ENCODE measurements at regions not wholly inside any gene's neighbourhood (a gene's known extent, or its start where the extent isn't known, plus 50 kb on each side); places are given as distances from the start of the nearest gene placed in this dataset.

DNA sequence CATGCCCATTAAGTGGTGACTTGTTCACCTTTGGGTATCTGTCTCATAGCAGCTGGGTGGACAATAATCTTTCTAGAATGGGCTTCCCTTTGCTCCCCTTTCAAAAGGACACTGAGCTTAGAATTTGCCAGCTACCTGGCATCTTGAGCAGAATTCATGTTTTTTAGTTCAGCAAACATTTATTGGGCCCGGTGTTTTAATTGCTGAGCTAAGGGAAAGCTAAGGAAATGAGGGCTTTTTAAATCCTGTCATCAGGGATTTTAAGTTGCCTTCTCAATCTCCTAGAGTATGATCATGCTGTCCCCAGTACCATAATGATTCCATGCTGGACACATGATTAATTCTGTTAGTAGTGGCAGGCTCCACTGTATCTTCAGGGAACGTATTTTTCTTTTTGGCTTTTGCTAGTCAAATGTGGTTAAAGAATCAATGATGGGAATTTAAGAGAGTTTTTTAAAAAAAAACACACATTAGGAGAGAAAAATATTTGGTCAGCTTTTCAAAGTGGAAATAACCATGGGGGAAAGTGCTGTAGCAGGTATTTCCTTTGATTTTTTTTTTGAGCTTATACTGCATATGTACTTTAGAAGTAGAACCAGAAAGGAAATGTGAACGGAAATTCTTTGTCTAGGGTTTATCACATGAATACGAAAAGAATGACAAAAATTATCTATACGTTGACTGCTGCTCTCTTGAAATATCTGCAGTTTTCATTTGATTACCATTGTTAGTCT lies 208.9 kb downstream of the CLCN4 start:
- Histone ChIP-seq H3K4me1 (replicated peaks) (no peaks in the 10 kb centered on the region), H3K27ac (no peak overlapping the region), H3K36me3 (no peaks in the 10 kb centered on the region), H3K4me3 (no peak overlapping the region), H3K9me3 (no peaks in the 10 kb centered on the region), H3K27me3 (replicated peaks; ENCODE audit: insufficient read depth) (no peaks in the 10 kb centered on the region)
- TF ChIP-seq POLR2AphosphoS5 (IDR thresholded peaks at IDR 0.05) (no peak), POLR2A (IDR thresholded peaks at IDR 0.05) (no peak)
- TF ChIP-seq, protein P1, sequence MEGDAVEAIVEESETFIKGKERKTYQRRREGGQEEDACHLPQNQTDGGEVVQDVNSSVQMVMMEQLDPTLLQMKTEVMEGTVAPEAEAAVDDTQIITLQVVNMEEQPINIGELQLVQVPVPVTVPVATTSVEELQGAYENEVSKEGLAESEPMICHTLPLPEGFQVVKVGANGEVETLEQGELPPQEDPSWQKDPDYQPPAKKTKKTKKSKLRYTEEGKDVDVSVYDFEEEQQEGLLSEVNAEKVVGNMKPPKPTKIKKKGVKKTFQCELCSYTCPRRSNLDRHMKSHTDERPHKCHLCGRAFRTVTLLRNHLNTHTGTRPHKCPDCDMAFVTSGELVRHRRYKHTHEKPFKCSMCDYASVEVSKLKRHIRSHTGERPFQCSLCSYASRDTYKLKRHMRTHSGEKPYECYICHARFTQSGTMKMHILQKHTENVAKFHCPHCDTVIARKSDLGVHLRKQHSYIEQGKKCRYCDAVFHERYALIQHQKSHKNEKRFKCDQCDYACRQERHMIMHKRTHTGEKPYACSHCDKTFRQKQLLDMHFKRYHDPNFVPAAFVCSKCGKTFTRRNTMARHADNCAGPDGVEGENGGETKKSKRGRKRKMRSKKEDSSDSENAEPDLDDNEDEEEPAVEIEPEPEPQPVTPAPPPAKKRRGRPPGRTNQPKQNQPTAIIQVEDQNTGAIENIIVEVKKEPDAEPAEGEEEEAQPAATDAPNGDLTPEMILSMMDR (IDR thresholded peaks at IDR 0.05) = no peak
- DNase-seq (ENCODE audit: low spot score) = no peak
- intact Hi-C loops (cut with DNase I) = no loop called here
- 76% methylated on average over 5 of the region's 5 CpGs for WGBS

DNA sequence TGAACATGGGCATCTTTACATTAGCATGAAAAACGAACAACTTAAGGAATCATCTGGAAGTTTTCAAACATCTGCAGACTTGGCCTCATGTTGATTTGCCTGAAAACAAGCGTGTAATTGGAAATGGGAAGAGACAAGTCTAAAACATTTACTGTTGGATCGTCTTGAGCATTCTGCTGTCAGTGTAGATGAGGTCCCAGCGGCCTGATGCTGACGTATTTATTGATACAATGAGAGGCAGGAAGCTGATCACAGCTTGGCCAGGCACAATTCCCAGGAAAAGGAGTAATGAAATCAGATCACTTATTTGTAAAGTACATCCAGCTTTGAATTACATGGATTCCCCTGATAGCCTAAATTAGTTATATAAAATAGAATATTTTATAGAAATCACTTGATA lies 210.6 kb downstream of the CLCN4 start:
- no peaks in the 10 kb centered on the region for H3K9me3 ChIP-seq
- no peak for DNase-seq (ENCODE audit: low spot score)
- no peaks in the 10 kb centered on the region for H3K4me1 ChIP-seq (replicated peaks)
- 86% methylated on average over 5 of the region's 5 CpGs for WGBS
- H3K27ac ChIP-seq = no peak overlapping the region
- intact Hi-C loops (cut with DNase I) = no loop called here
- no peak overlapping the region for H3K4me3 ChIP-seq
- H3K27me3 ChIP-seq (replicated peaks; ENCODE audit: insufficient read depth) = no peaks in the 10 kb centered on the region
- TF ChIP-seq POLR2AphosphoS5 (IDR thresholded peaks at IDR 0.05) = no peak
- TF ChIP-seq POLR2A (IDR thresholded peaks at IDR 0.05) = no peak
- TF ChIP-seq, protein P1 (IDR thresholded peaks at IDR 0.05) = no peak
- no peaks in the 10 kb centered on the region for H3K36me3 ChIP-seq

DNA sequence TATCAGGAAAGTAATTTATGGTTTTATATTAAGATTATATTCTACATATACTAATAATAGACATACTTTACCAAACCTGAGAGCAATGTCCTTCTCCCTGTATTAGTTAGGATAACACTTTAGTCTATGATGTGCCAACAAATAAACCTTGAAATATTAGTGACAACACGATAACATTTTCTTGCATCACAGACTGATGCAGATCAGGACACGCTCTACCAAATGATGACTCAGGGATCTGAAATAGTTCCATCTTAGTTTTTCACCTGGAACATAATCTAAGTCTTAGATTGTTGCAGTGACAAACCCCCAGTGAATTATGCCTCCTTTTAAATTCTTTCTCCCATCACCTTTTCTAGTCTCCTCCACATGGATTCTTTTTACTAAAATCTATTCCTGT lies 214.2 kb downstream of the CLCN4 start:
- no peak overlapping the region for H3K4me3 ChIP-seq
- 79% methylated on average over 2 of the region's 2 CpGs for WGBS
- intact Hi-C loops (cut with DNase I) = no loop called here
- TF ChIP-seq POLR2AphosphoS5 (IDR thresholded peaks at IDR 0.05) (no peak), POLR2A (IDR thresholded peaks at IDR 0.05) (no peak)
- H3K4me1 ChIP-seq (replicated peaks) = no peaks in the 10 kb centered on the region
- no peaks in the 10 kb centered on the region for H3K9me3 ChIP-seq
- H3K27me3 ChIP-seq (replicated peaks; ENCODE audit: insufficient read depth) = no peaks in the 10 kb centered on the region
- no peak overlapping the region for H3K27ac ChIP-seq
- no peaks in the 10 kb centered on the region for H3K36me3 ChIP-seq
- DNase-seq (ENCODE audit: low spot score) = no peak

DNA sequence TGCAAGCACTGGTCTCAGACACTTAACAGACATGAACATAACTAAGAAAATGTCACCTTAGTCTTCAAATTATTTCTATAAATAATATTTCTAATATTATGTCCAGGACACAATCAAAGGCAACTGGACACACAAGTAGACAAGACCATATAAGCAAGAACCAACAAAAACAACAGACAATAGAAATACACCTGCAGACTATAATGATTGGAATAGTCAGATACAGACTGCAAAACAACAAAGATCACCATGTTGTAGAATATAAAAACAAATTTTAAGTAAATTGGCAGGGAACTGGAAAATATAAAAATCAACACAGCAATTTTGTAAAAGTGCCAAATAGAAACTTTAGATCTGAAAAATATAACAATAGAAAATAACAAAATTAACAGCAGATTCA lies 220.7 kb downstream of the CLCN4 start:
- Histone ChIP-seq H3K4me3 (no peak overlapping the region), H3K4me1 (replicated peaks) (no peaks in the 10 kb centered on the region), H3K27me3 (replicated peaks; ENCODE audit: insufficient read depth) (no peaks in the 10 kb centered on the region), H3K27ac (no peak overlapping the region), H3K36me3 (no peaks in the 10 kb centered on the region), H3K9me3 (no peaks in the 10 kb centered on the region)
- intact Hi-C loops (cut with DNase I) = no loop called here
- TF ChIP-seq, protein P1 (IDR thresholded peaks at IDR 0.05) = no peak
- TF ChIP-seq POLR2AphosphoS5 (IDR thresholded peaks at IDR 0.05) (no peak), POLR2A (IDR thresholded peaks at IDR 0.05) (no peak)
- no peak for DNase-seq (ENCODE audit: low spot score)

DNA sequence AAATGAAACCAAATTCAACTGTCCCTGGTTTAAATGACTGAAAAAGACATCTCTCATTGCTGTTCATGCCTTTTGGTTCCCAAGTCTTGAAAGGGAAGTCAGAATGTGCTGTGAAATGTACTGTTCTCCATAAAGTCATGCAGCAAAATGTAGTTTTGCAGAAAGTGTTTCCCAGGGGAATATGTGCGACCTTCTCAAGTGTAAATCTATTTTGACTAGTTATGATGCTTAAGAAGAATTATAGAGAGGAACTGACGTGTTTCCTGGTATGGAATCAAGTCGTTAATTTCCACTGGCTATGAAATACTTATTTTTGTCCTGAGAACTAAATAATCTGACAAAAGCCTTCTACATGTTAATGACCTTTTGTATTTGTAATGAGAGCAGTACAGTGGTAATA lies 223.1 kb downstream of the CLCN4 start:
- 29% methylated on average over 3 of the region's 3 CpGs for WGBS
- Histone ChIP-seq H3K27me3 (replicated peaks; ENCODE audit: insufficient read depth) (no peaks in the 10 kb centered on the region), H3K4me1 (replicated peaks) (no peaks in the 10 kb centered on the region), H3K9me3 (no peaks in the 10 kb centered on the region), H3K4me3 (no peak overlapping the region), H3K27ac (no peak overlapping the region), H3K36me3 (no peaks in the 10 kb centered on the region)
- DNase-seq (ENCODE audit: low spot score) = no peak
- TF ChIP-seq POLR2A (IDR thresholded peaks at IDR 0.05) (no peak), POLR2AphosphoS5 (IDR thresholded peaks at IDR 0.05) (no peak)
- TF ChIP-seq, protein P1 (IDR thresholded peaks at IDR 0.05) = no peak
- intact Hi-C loops (cut with DNase I) = no loop called here

All from prostate gland (tissue), 2 donors.